ENCODE measurements at regions not wholly inside any gene's neighbourhood (a gene's known extent, or its start where the extent isn't known, plus 50 kb on each side); places are given as distances from the start of the nearest gene placed in this dataset.

- Histone ChIP-seq H3K27ac (no peak overlapping the region), H3K36me3 (no peaks in the 10 kb centered on the region), H3K9me3 (no peaks in the 10 kb centered on the region), H3K4me3 (no peak overlapping the region), H3K4me1 (peaks cover 0 to 10% (median 4%) of the 10 kb centered on the region in 4 donors), H3K27me3 (no peaks in the 10 kb centered on the region)
- no peak for DNase-seq
- 85 to 92% (median 88%) methylated on average over 9 of the region's 9 CpGs for WGBS, 5 donors
- TF ChIP-seq POLR2AphosphoS5 (IDR thresholded peaks at IDR 0.05) (no peak), POLR2A (IDR thresholded peaks at IDR 0.05) (no peak)
- intact Hi-C loops (cut with DNase I; ENCODE audit: low total_unique reads) = no loop called here
Observed at GRCh38 chr16:80051040-80051439, 450.5 kb upstream of the MAF start.

- intact Hi-C loops (cut with DNase I; ENCODE audit: low total_unique reads) = no loop called here
- H3K9me3 ChIP-seq = no peaks in the 10 kb centered on the region
- no peaks in the 10 kb centered on the region for H3K27me3 ChIP-seq
- TF ChIP-seq POLR2A (IDR thresholded peaks at IDR 0.05) (no peak), CTCF (IDR thresholded peaks at IDR 0.05) (no peak), POLR2AphosphoS5 (IDR thresholded peaks at IDR 0.05) (no peak), EP300 (IDR thresholded peaks at IDR 0.05) (no peak)
- no peaks in the 10 kb centered on the region for H3K36me3 ChIP-seq
- H3K27ac ChIP-seq = no peak overlapping the region
- no peak for DNase-seq
- peaks cover 0 to 34% (median 11%) of the 10 kb centered on the region in 4 donors for H3K4me1 ChIP-seq
- H3K4me3 ChIP-seq = no peak overlapping the region
- 56 to 76% (median 71%) methylated on average over 1 of the region's 1 CpG for whole genome bisulfite sequencing, 5 donors
Observed at GRCh38 chr16:80048250-80048649, 447.7 kb upstream of the MAF start.

GRCh38 chr16:80047842-80048241 is 447.3 kb upstream of the MAF start:
- no peak for TF ChIP-seq CTCF (IDR thresholded peaks at IDR 0.05)
- no peak for TF ChIP-seq POLR2A (IDR thresholded peaks at IDR 0.05)
- TF ChIP-seq EP300 (IDR thresholded peaks at IDR 0.05) = no peak
- no peak for TF ChIP-seq POLR2AphosphoS5 (IDR thresholded peaks at IDR 0.05)

GRCh38 chr16:80046848-80047247 is 446.3 kb upstream of the MAF start:
- H3K4me3 ChIP-seq = no peak overlapping the region
- no peaks in the 10 kb centered on the region for H3K36me3 ChIP-seq
- no peak for TF ChIP-seq CTCF (IDR thresholded peaks at IDR 0.05)
- no peak for TF ChIP-seq POLR2AphosphoS5 (IDR thresholded peaks at IDR 0.05)
- TF ChIP-seq POLR2A (IDR thresholded peaks at IDR 0.05) = no peak
- TF ChIP-seq EP300 (IDR thresholded peaks at IDR 0.05) = no peak
- intact Hi-C loops (cut with DNase I; ENCODE audit: low total_unique reads) = no loop called here
- no peaks in the 10 kb centered on the region for H3K9me3 ChIP-seq
- WGBS, 5 donors = 51 to 85% (median 77%) methylated on average over 2 of the region's 2 CpGs
- peaks cover 0 to 38% (median 13%) of the 10 kb centered on the region in 4 donors for H3K4me1 ChIP-seq
- no peaks in the 10 kb centered on the region for H3K27me3 ChIP-seq
- no peak overlapping the region for H3K27ac ChIP-seq
- DNase-seq = no peak

More at GRCh38 chr16:80047842-80048241, 447.3 kb upstream of the MAF start:
- Histone ChIP-seq H3K4me1 (peaks cover 0 to 36% (median 13%) of the 10 kb centered on the region in 4 donors), H3K36me3 (no peaks in the 10 kb centered on the region), H3K9me3 (no peaks in the 10 kb centered on the region), H3K4me3 (no peak overlapping the region), H3K27ac (no peak overlapping the region), H3K27me3 (no peaks in the 10 kb centered on the region)
- WGBS, 5 donors = 50 to 86% (median 64%) methylated on average over 1 of the region's 1 CpG
- intact Hi-C loops (cut with DNase I; ENCODE audit: low total_unique reads) = no loop called here
- DNase-seq = no peak

- intact Hi-C loops (cut with DNase I; ENCODE audit: low total_unique reads) = no loop called here
- TF ChIP-seq POLR2AphosphoS5 (IDR thresholded peaks at IDR 0.05) (no peak), POLR2A (IDR thresholded peaks at IDR 0.05) (no peak), CTCF (IDR thresholded peaks at IDR 0.05) (no peak), EP300 (IDR thresholded peaks at IDR 0.05) (no peak)
- Histone ChIP-seq H3K36me3 (no peaks in the 10 kb centered on the region), H3K4me3 (no peak overlapping the region), H3K27ac (no peak overlapping the region), H3K27me3 (no peaks in the 10 kb centered on the region), H3K4me1 (peaks cover 0 to 38% (median 13%) of the 10 kb centered on the region in 4 donors), H3K9me3 (no peaks in the 10 kb centered on the region)
- DNase-seq = no peak
- 17 to 37% (median 27%) methylated on average over 3 of the region's 3 CpGs for WGBS, 5 donors
Observed at GRCh38 chr16:80046261-80046660, 445.7 kb upstream of the MAF start.
